WTC11 (cell line): ENCODE measurements at regions not wholly inside any gene's neighbourhood (a gene's known extent, or its start where the extent isn't known, plus 50 kb on each side); places are given as distances from the start of the nearest gene placed in this dataset.

ENCODE experiments used
- CREB1 ChIP-seq: sonication (generic); formaldehyde crosslinking; IDR thresholded peaks from 2 replicates; pipeline ENCODE4 v1.8.0; 2023; ENCODE audit warnings: mild to moderate bottlenecking, missing genetic modification reagents
- FOXK1 ChIP-seq: sonication (generic); formaldehyde crosslinking; IDR thresholded peaks from 2 replicates; pipeline ENCODE4 v1.8.0; 2022; ENCODE audit warnings: mild to moderate bottlenecking, moderate library complexity, missing genetic modification reagents
- GRHL2 ChIP-seq: fragments of 250-450 bp; sonication (Bioruptor Pico); IDR thresholded peaks from 2 replicates; pipeline ENCODE4 v1.8.0; 2022; ENCODE audit warnings: mild to moderate bottlenecking, moderate library complexity; ENCODE audit not compliant: insufficient replicate concordance, severe bottlenecking
- GTF2I ChIP-seq: fragments of 250-450 bp; sonication (Bioruptor Pico); conservative IDR thresholded peaks from 2 replicates; pipeline ENCODE4 v1.4.0; 2021; ENCODE audit warnings: mild to moderate bottlenecking
- HMGXB4 ChIP-seq: sonication (generic); formaldehyde crosslinking; IDR thresholded peaks from 2 replicates; pipeline ENCODE4 v1.8.1; 2023; ENCODE audit warnings: mild to moderate bottlenecking, moderate library complexity, missing genetic modification reagents
- IRF1 ChIP-seq: sonication (generic); formaldehyde crosslinking; IDR thresholded peaks from 2 replicates; pipeline ENCODE4 v1.8.0; 2023; ENCODE audit warnings: missing genetic modification reagents
- MXD4 ChIP-seq: fragments of 250-450 bp; sonication (Bioruptor Pico); IDR thresholded peaks from 2 replicates; pipeline ENCODE4 v1.8.0; 2021; ENCODE audit warnings: mild to moderate bottlenecking, moderate library complexity, borderline replicate concordance
- NR1H2 ChIP-seq: sonication (generic); formaldehyde crosslinking; IDR thresholded peaks from 2 replicates; pipeline ENCODE4 v1.9.0; 2021; ENCODE audit warnings: mild to moderate bottlenecking, moderate library complexity, missing genetic modification reagents
- NR3C1 ChIP-seq: sonication (generic); formaldehyde crosslinking; conservative IDR thresholded peaks from 2 replicates; pipeline ENCODE4 v1.8.1; 2023; ENCODE audit warnings: low read depth, mild to moderate bottlenecking, missing genetic modification reagents
- RELA ChIP-seq: sonication (generic); formaldehyde crosslinking; IDR thresholded peaks from 2 replicates; pipeline ENCODE4 v1.8.1; 2022; ENCODE audit warnings: missing genetic modification reagents, mild to moderate bottlenecking, borderline replicate concordance
- RORB ChIP-seq: fragments of 250-450 bp; sonication (Bioruptor Pico); IDR thresholded peaks from 2 replicates; pipeline ENCODE4 v1.9.0; 2021; ENCODE audit warnings: mild to moderate bottlenecking
- ZNF281 ChIP-seq: sonication (generic); formaldehyde crosslinking; IDR thresholded peaks from 2 replicates; pipeline ENCODE4 v1.8.0; 2023; ENCODE audit warnings: mild to moderate bottlenecking, missing genetic modification reagents
- TF ChIP-seq, protein P1 (sequence below): fragments of 200-600 bp; IDR thresholded peaks from 2 replicates; pipeline ENCODE4 v1.8.0; 2022; ENCODE audit warnings: antibody characterized with exemption
- TF ChIP-seq, protein P2 (sequence below): sonication (generic); formaldehyde crosslinking; IDR thresholded peaks from 2 replicates; pipeline ENCODE4 v1.8.1; 2023; ENCODE audit warnings: mild to moderate bottlenecking, missing genetic modification reagents, moderate library complexity

GRCh38 chr6:153947808-153948447 lies 91.1 kb upstream of the OPRM1 start:
- no peak for TF ChIP-seq CREB1 (CRISPR knock-in tag)
- no peak for TF ChIP-seq NR3C1
- TF ChIP-seq, protein P1, sequence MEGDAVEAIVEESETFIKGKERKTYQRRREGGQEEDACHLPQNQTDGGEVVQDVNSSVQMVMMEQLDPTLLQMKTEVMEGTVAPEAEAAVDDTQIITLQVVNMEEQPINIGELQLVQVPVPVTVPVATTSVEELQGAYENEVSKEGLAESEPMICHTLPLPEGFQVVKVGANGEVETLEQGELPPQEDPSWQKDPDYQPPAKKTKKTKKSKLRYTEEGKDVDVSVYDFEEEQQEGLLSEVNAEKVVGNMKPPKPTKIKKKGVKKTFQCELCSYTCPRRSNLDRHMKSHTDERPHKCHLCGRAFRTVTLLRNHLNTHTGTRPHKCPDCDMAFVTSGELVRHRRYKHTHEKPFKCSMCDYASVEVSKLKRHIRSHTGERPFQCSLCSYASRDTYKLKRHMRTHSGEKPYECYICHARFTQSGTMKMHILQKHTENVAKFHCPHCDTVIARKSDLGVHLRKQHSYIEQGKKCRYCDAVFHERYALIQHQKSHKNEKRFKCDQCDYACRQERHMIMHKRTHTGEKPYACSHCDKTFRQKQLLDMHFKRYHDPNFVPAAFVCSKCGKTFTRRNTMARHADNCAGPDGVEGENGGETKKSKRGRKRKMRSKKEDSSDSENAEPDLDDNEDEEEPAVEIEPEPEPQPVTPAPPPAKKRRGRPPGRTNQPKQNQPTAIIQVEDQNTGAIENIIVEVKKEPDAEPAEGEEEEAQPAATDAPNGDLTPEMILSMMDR, result peak; percentile 95
- TF ChIP-seq FOXK1, result no peak
- TF ChIP-seq, protein P2, sequence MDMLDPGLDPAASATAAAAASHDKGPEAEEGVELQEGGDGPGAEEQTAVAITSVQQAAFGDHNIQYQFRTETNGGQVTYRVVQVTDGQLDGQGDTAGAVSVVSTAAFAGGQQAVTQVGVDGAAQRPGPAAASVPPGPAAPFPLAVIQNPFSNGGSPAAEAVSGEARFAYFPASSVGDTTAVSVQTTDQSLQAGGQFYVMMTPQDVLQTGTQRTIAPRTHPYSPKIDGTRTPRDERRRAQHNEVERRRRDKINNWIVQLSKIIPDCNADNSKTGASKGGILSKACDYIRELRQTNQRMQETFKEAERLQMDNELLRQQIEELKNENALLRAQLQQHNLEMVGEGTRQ (CRISPR knock-in tag), result no peak
- TF ChIP-seq RORB (CRISPR knock-in tag), result no peak
- no peak for TF ChIP-seq HMGXB4 (CRISPR knock-in tag)
- TF ChIP-seq MXD4 (CRISPR knock-in tag), result no peak
- no peak for TF ChIP-seq RELA (CRISPR knock-in tag)
- TF ChIP-seq NR1H2 (CRISPR knock-in tag), result no peak
- no peak for TF ChIP-seq GRHL2 (CRISPR knock-in tag)
- TF ChIP-seq GTF2I (CRISPR knock-in tag), result no peak
- no peak for TF ChIP-seq IRF1
- TF ChIP-seq ZNF281, result no peak
